Breast epithelium (tissue), 4 donors: ENCODE measurements at regions not wholly inside any gene's neighbourhood (a gene's known extent, or its start where the extent isn't known, plus 50 kb on each side); places are given as distances from the start of the nearest gene placed in this dataset.

ENCODE experiments used
- DNase-seq, 2 donors: peaks; one replicate each; pipeline ENCODE4 v3.0.0-alpha.2; 2019; ENCODE audit warnings: low spot score in 2 of 2
- H3K27ac ChIP-seq, 2 donors: fragments of 200-600 bp; sonication (generic) in 1 of 2; one replicate each; pipeline ENCODE4 v1.5.1; 2016 to 2019; ENCODE audit warnings: mild to moderate bottlenecking in 1 of 2
- H3K27me3 ChIP-seq, 2 donors: fragments of 200-600 bp; sonication (generic) in 1 of 2; one replicate each; pipeline versions ENCODE4 v1.5.1 to v1.6.0; 2017 to 2019; ENCODE audit warnings: control low read depth in 1 of 2, mild to moderate bottlenecking in 1 of 2
- H3K36me3 ChIP-seq: fragments of 200-600 bp; one replicate; pipeline ENCODE4 v1.5.1; 2019
- H3K4me1 ChIP-seq, 2 donors: fragments of 200-600 bp; sonication (generic); one replicate each; pipeline ENCODE4 v1.5.1; 2016 to 2019; ENCODE audit warnings: control low read depth in 1 of 2
- H3K4me3 ChIP-seq, 3 donors: fragments of 200-600 bp; sonication (generic); 1 replicate in 2 of 3; 2 replicates in 1 of 3; pipeline ENCODE4 v1.5.1; 2016 to 2019; ENCODE audit warnings: mild to moderate bottlenecking in 3 of 3, moderate library complexity in 2 of 3
- H3K9me3 ChIP-seq, 2 donors: fragments of 200-600 bp; sonication (generic) in 1 of 2; one replicate each; pipeline ENCODE4 v1.5.1; 2016 to 2019; ENCODE audit warnings: control low read depth in 1 of 2
- CTCF ChIP-seq, 3 donors: fragments of 450-650 bp; IDR thresholded peaks; one replicate each; pipeline ENCODE4 v1.5.1; 2016 to 2017; ENCODE audit warnings: antibody characterized with exemption in 3 of 3, mild to moderate bottlenecking in 3 of 3, moderate library complexity in 3 of 3
- POLR2A ChIP-seq: fragments of 450-650 bp; IDR thresholded peaks from one replicate; pipeline ENCODE4 v1.6.1; 2016; ENCODE audit warnings: antibody characterized with exemption, mild to moderate bottlenecking, moderate library complexity
- POLR2AphosphoS5 ChIP-seq, 3 donors: sonication (generic); formaldehyde crosslinking; IDR thresholded peaks; one replicate each; pipeline ENCODE4 v1.6.1; 2017; ENCODE audit warnings: antibody characterized with exemption in 3 of 3
- intact Hi-C: fragments of 100-400 bp; cut with DNase I; formaldehyde crosslinking; loops from one replicate; pipeline ENCODE4 v1.15.1; 2023; ENCODE audit warnings: low total_unique reads

GRCh38 chr4:156411531-156411930, 457.9 kb upstream of the CTSO start:
- Histone ChIP-seq H3K9me3 (no peaks in the 10 kb centered on the region), H3K4me1 (no peaks in the 10 kb centered on the region), H3K36me3 (no peaks in the 10 kb centered on the region), H3K4me3 (no peak overlapping the region), H3K27ac (no peak overlapping the region), H3K27me3 (no peaks in the 10 kb centered on the region)
- intact Hi-C loops = no loop called here
- DNase-seq = no peak
- no peak for TF ChIP-seq CTCF (IDR thresholded peaks at IDR 0.05)
- TF ChIP-seq POLR2AphosphoS5 (IDR thresholded peaks at IDR 0.05) = no peak
- no peak for TF ChIP-seq POLR2A

- TF ChIP-seq POLR2AphosphoS5 (IDR thresholded peaks at IDR 0.05) (no peak), CTCF (IDR thresholded peaks at IDR 0.05) (no peak), POLR2A (no peak)
- no peak for DNase-seq
- Histone ChIP-seq H3K9me3 (peaks cover 0 to 21% of the 10 kb centered on the region in 2 donors), H3K27ac (no peak overlapping the region), H3K4me3 (no peak overlapping the region), H3K4me1 (no peaks in the 10 kb centered on the region), H3K27me3 (no peaks in the 10 kb centered on the region), H3K36me3 (no peaks in the 10 kb centered on the region)
- intact Hi-C loops = no loop called here
Observed at GRCh38 chr4:156408749-156409148, 455.1 kb upstream of the CTSO start.

- Histone ChIP-seq H3K4me1 (no peaks in the 10 kb centered on the region), H3K27ac (no peak overlapping the region), H3K27me3 (no peaks in the 10 kb centered on the region), H3K4me3 (no peak overlapping the region), H3K9me3 (peaks cover 0 to 39% of the 10 kb centered on the region in 2 donors), H3K36me3 (no peaks in the 10 kb centered on the region)
- intact Hi-C loops = no loop called here
- DNase-seq = no peak
- no peak for TF ChIP-seq POLR2AphosphoS5 (IDR thresholded peaks at IDR 0.05)
- TF ChIP-seq CTCF (IDR thresholded peaks at IDR 0.05) = no peak
- TF ChIP-seq POLR2A = no peak
Observed at GRCh38 chr4:156401371-156401770, 447.7 kb upstream of the CTSO start.

- intact Hi-C loops = no loop called here
Observed at GRCh38 chr4:156396534-156396933, 442.9 kb upstream of the CTSO start.

DNA sequence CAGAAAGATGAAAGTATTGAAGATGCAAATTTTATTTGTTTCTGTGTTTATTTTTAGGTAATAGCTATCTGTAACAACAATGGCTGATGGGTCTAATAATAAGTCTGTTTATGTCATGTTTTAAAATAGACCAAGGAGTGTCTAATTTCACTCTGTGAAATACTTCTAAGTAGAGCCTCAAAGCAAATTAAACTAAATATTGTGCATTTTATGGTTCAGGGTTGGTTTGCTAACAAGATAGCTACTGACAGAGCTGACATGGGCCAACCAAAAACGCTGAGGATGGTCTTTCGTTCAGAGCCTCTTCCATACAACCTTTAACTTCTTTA, 437.6 kb upstream of the CTSO start:
- TF ChIP-seq POLR2A (no peak), CTCF (IDR thresholded peaks at IDR 0.05) (no peak), POLR2AphosphoS5 (IDR thresholded peaks at IDR 0.05) (no peak)
- H3K36me3 ChIP-seq = no peaks in the 10 kb centered on the region
- no peaks in the 10 kb centered on the region for H3K4me1 ChIP-seq
- no peak overlapping the region for H3K27ac ChIP-seq
- DNase-seq = no peak
- no peaks in the 10 kb centered on the region for H3K9me3 ChIP-seq
- no peaks in the 10 kb centered on the region for H3K27me3 ChIP-seq
- intact Hi-C loops = no loop called here
- no peak overlapping the region for H3K4me3 ChIP-seq

More at GRCh38 chr4:156396534-156396933, 442.9 kb upstream of the CTSO start:
- no peak for DNase-seq
- Histone ChIP-seq H3K27ac (no peak overlapping the region), H3K4me3 (no peak overlapping the region), H3K36me3 (no peaks in the 10 kb centered on the region), H3K27me3 (no peaks in the 10 kb centered on the region), H3K4me1 (no peaks in the 10 kb centered on the region), H3K9me3 (no peaks in the 10 kb centered on the region)
- no peak for TF ChIP-seq POLR2AphosphoS5 (IDR thresholded peaks at IDR 0.05)
- no peak for TF ChIP-seq CTCF (IDR thresholded peaks at IDR 0.05)
- no peak for TF ChIP-seq POLR2A
